Endothelial cell of umbilical vein (primary cell): ENCODE measurements at regions not wholly inside any gene's neighbourhood (a gene's known extent, or its start where the extent isn't known, plus 50 kb on each side); places are given as distances from the start of the nearest gene placed in this dataset.
"Not testable (repeated sequence)": the region's sequence is repeated elsewhere in the genome, so short reads cannot be mapped to it uniquely, and the experiment has no call there.

Experiments used
- EZH2 ChIP-seq: IDR thresholded peaks from 2 replicates; pipeline ENCODE4 v1.6.1; 2012; ENCODE audit warnings: borderline replicate concordance, low read depth, mild to moderate bottlenecking, moderate library complexity, low read length, inconsistent platforms; ENCODE audit not compliant: severe bottlenecking
- POLR2A ChIP-seq: IDR thresholded peaks from 2 replicates; pipeline ENCODE4 v1.6.1; 2012; ENCODE audit warnings: low read depth, mild to moderate bottlenecking, control low read depth, low read length
- TF ChIP-seq, protein P1 (sequence below), 2 donors: IDR thresholded peaks; 1 replicate in 1 of 2; 2 replicates in 1 of 2; pipeline ENCODE4 v1.5.1; 2011; ENCODE audit warnings: low read length in 2 of 2, mild to moderate bottlenecking in 2 of 2, moderate library complexity in 2 of 2, control low read depth in 1 of 2, inconsistent platforms in 1 of 2, low read depth in 1 of 2; ENCODE audit not compliant: insufficient read depth in 1 of 2; ENCODE audit errors: extremely low read depth in 1 of 2

DNA sequence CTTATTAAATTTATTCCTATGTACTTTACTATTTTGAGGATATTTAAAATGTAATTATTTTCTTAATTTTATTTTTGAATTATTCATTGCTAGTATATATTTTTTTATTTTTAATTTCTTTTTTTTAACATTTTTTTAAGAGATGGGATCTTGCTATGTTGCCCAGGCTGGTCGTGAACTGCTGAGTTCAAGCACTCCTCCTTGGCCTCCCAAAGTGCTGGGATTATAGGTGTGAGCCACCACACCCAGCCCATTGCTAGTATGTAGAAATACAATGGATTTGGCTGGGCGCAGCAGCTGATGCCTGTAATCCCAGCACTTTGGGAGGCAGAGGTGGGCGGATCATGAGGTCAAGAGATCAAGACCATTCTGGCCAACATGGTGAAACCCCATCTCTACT is 59.2 kb upstream of the SLC47A1 start:
- TF ChIP-seq, protein P1, sequence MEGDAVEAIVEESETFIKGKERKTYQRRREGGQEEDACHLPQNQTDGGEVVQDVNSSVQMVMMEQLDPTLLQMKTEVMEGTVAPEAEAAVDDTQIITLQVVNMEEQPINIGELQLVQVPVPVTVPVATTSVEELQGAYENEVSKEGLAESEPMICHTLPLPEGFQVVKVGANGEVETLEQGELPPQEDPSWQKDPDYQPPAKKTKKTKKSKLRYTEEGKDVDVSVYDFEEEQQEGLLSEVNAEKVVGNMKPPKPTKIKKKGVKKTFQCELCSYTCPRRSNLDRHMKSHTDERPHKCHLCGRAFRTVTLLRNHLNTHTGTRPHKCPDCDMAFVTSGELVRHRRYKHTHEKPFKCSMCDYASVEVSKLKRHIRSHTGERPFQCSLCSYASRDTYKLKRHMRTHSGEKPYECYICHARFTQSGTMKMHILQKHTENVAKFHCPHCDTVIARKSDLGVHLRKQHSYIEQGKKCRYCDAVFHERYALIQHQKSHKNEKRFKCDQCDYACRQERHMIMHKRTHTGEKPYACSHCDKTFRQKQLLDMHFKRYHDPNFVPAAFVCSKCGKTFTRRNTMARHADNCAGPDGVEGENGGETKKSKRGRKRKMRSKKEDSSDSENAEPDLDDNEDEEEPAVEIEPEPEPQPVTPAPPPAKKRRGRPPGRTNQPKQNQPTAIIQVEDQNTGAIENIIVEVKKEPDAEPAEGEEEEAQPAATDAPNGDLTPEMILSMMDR (IDR thresholded peaks at IDR 0.05; ENCODE audit: extremely low read depth in 1 of 2, insufficient read depth in 1 of 2, low read depth in 1 of 2, low read length in 2 of 2): not testable (repeated sequence)
- TF ChIP-seq EZH2, POLR2A: not testable (repeated sequence)
